HG03565 (cell line): ENCODE measurements at regions not wholly inside any gene's neighbourhood (a gene's known extent, or its start where the extent isn't known, plus 50 kb on each side); places are given as distances from the start of the nearest gene placed in this dataset.
"Not testable (repeated sequence)": the region's sequence is repeated elsewhere in the genome, so short reads cannot be mapped to it uniquely, and the experiment has no call there.

Experiments used
- ATAC-seq: cut with Tn5 transposase; IDR thresholded peaks from one replicate; pipeline ENCODE4 v1.9.1; 2021; ENCODE audit warnings: mild to moderate bottlenecking, moderate library complexity; ENCODE audit not compliant: unreplicated experiment

DNA sequence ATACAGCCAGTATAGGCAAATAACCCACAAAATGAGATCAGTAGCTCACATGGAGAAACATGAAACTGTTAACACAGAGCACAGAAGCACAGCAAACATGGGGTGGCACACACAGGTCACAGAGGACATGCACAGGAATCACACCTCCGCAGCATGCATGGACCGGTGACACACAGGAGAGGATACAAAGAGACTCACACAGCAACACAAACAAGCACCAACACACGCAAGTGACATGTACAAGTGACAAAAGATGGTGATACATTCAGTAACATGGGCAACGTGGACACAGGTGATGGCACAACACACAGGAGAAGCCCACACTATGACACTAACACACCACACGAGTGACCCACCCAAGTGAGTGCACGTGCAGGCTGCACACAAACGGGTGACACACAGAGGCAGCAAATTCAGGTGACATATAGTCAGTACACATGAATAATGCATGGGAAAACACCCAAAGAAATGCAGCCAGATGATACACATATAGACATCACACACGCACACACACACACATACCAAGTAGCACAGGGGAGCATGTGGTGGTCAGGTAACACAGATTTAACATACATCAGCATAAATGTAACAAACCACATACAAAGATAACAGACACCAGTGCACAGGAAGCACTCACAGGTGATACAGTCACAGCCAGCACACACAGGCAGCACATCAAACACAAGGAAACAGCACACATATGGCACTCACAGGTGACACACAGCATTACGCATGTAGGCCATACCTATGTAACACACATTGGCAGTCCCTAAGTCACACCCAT is 216.0 kb upstream of the SFSWAP start:
- no peak for ATAC-seq

DNA sequence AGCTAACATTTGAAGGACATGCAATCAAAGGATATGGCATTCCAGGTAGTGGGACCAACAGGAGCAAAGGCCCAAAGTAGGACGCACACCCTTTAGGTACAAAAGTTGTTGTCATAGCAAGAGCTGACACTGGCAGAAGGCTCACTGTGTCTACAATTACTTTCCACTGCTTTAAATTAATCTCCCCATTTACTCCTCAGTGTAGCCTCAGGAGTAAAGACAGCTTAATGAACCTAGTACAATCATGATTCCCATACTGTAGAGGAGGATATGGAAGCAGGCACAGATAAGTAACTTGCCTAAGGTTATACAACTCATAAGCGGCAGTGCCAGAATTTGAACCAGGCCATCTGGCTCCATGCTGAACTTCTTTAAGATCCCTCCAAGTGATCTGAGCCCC is 212.9 kb upstream of the SFSWAP start:
- ATAC-seq = no peak

DNA sequence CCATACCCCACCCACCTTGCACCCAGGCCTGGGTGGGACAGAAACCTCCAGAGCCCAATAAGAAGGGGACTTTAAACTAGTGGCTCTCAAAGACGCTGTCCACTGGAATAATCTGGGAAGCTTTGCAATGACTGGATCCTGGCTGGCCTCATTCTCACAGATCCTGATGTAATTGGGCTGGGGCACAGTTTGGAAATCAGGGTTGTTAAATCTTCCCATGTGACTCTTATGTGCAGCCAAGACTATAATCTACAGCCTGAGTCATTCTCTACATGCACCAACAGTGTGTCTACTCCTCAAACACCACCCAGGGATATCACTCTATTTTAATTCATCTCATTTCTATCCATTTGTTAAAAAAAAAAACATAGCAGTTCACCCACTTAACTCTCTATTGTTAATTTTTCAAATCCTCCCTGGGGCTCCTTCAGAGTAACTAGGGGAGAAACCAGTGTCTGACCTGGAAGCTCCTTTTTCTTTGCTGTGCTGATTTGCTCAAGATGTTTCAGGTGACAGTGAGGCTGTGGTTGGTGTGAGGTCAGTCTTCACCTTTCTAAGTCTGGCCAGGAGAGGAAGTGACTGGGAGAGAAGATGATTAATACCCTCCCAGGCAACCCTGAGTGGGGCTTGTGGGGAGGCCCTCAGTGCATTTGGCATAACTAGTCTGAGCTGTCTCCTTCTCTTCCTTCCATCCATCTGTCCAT is 211.6 kb upstream of the SFSWAP start:
- peak; percentile 76 for ATAC-seq

DNA sequence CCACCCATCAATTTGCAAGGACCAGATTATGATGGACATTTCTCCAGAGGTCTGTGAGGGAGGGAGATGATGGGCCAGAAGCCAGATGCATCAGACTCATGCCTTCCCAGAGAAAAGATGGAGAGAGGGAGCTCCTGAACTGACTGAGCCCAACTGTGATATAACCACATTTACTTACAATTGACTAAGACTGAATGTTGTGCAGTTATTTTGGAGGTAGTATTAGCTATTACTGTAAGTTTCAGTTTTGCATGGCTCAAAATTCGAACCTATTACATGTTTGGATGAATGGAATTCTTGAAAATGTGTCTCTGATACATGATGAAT is 211.1 kb upstream of the SFSWAP start:
- ATAC-seq = no peak

DNA sequence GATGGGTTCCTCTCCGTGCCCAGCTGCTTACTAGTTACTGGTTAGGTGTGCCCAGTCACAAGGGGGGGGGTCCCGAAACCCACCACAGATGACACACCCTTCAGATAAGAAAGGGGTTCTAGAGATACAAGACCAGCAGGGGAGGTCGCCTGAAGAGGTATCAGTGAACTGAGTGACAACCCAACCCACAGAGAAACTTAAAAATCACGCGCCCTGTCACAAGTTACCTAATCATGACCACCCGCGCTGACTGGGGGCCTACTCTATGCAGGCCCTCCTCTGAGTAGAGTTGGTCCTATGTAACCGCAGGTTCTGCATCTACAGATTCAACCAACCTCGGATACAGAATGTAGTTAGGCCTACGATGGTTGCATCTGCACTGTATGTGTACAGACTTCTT is 210.3 kb upstream of the SFSWAP start:
- ATAC-seq = no peak

DNA sequence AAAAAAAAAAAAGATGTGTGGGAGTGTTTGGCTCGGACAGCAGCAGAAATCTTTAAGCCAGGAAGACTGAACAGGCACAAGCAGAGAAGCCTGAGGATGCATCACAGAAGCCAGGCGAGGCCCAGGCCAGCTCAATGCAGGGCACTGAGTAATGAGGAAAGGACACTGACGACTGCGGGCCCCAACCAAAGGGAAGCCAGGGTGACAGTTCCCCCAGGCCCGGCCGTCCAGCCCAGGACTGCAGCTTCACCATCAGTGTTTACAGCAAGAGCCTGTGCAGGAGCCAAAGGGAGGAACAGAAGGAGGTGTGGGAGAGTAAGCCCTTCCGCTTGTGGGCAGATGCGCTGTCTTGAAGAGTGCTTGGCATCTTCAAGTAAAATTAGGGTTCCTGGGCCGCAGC is 205.3 kb upstream of the SFSWAP start:
- ATAC-seq = no peak

DNA sequence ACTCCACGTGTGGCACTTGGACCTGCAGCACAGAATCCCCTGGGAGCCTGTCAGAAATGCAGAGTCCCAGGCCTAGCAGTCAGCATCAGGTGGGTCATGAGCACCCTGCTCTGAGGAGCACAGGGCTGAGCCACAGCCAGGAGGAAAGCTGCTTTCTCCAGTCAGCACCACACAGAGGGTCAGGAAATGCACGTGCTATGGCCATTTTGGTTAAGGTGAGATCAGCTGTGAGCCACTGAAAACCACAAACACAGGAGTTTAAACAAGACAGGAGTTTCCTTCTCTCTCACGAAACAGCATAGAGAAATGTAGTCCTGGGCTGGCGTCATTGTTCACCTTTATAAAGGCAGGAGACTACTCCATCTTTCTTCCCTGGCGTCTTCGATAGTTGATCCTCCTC is 204.5 kb upstream of the SFSWAP start:
- ATAC-seq = no peak

DNA sequence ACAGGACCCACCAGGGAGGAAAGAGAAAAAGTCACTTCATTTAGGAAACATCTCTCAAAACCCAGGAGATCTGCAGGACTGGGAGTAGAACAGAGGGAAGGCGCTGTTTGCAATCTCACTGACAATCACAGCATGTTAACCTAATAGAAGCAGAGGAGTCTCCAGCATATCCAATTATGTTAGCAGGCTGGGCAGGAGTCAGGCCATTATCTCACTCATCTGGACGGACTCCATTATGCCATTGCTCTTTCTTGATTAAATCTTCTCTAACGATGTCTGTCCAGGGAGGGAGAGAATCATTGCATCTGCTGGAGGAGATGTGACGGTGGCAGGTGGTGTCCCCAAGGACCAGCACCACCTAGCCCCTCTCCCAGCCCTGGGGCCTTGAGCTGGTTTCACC is 203.8 kb upstream of the SFSWAP start:
- no peak for ATAC-seq

DNA sequence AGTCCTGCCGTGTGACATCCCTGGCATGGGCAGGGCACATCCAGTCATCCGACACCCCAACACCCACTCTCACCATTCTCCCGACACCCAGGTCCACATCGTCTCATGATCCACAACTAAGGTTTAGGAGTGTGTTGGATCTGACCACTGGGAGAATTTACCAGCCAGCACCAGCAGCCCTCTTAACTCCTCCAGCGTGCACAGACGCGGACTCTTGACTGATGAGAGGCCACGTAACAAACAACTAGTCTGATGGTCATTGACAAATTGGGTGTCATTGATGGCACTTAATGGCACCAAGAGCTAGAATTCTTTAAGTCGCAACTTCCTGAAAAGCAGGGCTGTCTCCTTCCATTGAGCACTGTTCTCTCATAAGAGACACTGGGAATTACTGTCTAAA is 203.0 kb upstream of the SFSWAP start:
- ATAC-seq = no peak

DNA sequence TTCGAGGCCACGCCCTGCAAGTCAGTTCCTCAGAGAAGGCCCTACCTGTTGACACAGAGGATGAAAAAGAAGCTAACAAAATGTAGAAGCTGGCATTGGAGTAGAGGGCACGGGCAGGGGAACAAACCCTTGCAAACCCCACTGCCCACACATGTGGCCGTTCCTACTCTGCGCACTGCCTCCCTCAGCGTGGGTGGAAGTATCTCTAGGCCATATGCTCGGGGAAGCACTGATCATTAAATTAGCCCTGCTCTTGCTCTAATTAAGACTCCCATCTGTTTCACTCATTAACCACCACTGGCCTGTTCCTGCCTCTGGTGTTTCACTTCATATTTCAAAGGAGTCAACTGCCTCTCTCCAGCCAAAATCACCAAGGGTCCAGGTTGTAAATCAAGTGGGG is 201.2 kb upstream of the SFSWAP start:
- no peak for ATAC-seq

DNA sequence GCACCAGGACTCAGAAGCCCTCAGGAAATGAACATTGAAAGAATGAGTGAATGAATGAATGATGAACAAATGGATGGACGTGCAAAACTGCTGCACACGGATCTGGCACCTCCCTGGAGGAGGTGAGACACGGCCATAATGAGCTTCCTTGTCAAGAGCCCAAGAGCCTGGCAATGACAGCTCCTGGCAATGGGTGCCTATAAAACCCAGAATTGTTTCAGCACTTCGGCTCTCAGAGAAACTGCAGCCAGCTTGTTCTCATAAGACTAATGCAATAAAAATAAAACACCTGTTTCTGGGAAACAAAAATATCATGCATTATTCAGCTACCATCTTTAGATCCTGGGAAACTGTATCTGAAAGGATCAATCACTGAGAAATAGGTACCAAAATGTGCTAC is 200.5 kb upstream of the SFSWAP start:
- no peak for ATAC-seq

DNA sequence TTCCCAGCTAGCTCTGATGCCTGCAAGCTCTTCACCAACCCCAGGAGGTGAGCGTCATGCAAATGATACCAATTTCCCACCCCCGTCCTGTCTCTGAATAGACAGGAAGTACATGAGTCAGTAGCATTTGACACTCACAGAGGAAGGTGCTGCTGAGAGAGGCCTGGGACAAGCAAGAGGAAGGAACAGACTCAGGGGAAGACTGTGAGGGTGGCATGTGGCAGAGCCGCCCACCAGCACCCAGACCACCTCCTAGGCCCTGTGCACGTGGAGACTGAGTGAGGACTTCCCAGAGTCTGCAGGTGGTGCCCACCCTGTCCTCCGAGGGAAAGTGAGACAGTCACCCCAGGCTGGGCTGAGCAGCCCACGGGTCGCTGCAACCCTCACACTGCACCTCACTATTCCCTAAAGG is 199.5 kb upstream of the SFSWAP start:
- ATAC-seq = peak; percentile 99

DNA sequence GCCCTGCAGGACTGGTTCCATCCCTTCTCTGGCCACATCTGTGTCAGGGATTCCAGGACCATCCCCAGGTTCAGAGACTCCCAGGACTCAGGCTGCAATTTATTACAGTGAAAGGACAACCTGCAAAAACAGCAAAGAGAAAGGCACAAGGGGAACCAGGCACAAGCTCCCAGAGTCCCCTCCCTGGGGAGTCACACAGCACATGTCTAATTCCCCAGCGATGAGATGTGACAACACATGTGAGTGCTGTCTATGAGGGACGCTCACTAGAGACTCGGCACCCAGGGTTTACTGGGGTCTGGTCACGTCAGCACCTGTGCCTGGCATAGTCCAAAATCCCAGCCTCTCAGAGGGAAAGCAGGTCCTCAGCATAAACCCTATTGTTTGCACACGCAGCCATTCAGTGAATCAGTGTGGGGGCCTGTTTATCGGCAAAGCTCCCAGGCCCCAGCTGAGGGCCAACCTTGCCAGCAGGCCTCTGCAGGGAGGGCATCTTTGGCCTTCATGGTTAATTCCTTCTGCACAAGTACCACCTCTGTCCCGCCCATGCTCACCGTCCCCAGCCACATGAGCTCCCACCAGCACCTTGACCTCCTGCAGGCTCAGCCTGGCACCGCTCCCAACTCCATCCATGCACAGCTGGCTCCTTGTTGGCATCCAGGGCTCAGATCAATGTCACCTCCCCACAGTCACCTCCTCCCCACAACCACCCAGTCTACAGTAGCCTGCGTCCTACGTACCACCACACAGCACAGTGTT is 198.9 kb upstream of the SFSWAP start:
- no peak for ATAC-seq

DNA sequence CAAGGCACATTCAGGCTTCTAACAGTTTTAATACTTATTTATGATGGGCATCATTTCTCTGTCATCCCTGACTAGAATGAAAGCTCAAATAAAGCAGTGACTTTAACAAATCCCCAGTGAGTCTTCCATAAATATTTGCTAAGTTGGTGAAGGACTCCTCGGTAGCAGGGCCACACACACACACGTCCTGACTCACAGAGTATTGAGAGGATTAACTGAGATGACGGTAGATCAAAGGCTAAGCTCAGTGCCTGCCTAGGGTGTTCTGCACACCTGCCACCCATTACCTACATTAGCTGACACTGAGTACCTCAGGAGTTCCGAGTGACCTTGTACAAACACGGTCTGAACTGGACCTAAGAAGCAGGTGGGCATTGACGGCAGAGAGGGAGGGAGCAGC is 197.3 kb upstream of the SFSWAP start:
- ATAC-seq = no peak

DNA sequence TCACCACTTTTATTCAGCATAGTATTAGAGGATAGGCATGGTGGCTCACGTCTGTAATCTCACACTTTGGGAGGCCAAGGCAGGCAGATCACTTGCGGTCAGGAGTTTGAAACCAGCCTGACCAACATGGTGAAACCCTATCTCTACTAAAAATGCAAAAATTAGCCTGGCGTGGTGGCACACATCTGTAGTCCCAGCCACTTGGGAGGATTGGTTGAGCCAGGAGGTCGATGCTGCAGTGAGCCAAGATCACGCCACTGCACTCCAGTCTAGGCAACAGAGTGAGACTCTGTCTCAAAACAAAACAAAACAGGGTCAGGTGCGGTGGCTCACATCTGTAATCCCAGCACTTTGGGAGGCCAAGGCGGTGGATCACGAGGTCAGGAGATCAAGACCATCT is 190.3 kb upstream of the SFSWAP start:
- not testable (repeated sequence) for ATAC-seq

DNA sequence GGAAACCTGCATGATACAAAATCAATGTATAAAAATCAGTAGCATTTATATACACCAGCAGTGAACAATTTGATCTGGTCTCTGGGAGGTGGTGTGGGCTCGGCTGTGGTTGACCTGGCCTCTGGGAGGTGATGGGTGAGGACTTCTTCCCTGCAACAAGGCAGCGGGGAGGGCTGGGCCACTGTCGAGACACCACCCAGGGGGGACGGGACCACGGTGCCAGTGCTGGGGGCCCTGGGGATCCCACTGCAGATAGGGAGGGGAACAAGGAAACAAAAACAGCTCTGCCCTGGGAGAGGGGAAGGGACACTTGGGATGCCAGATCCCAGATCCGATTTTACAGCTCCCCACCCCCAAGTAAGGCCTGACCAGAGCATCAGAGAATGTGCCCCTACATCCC is 189.6 kb upstream of the SFSWAP start:
- ATAC-seq = no peak

DNA sequence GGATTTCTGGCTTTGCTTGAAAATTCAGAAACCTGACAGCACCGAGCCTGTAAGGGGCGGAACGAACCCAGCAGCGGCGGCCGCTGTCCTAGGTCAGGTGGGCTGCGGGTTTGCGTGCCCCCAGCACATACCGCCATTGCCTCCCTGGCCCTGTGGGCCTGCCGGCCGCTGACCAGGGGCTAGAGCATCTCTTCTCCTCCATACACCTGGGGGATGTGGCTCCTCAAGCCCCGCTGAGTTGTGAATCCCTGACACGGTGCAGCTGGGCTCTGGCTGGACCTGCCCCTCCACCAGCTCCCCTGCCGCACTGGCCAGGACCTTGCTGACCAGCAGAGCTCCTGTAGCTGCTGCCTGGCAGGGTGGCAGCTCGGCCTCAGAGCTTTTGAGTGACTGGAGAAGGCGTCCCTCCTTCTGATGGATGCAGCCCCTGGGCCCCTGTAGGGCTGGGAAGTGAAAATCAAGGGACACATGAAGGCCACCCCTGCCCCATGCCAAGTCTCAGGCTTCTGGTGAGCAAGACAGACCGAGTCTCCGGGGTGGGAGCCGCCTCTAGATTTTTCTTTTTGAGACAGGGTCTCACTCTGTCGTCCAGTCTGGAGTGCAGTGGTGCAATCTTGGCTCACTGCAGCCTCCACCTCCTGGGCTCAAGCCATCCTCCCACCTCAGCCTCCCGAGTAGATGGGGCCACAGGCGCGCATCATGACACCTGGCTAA is 184.9 kb upstream of the SFSWAP start:
- ATAC-seq = no peak

DNA sequence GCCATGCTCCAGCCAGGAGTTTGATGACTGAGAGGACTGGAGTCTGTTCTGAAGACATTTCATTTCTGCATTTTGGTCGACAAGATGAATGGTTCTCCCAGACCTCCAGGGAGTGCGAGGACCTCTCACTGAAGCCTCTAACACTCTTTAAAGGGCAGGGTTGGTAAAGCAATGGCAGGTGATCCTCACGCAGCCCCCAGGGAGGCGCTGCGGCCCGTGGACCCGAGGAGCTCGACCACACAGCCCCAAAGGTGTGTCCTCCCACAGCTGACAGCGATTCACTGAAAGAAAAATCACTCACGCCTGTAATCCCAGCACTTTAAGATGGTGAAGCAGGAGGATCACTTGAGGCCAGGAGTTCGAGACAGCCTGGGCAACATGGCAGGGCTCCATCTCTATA is 183.8 kb upstream of the SFSWAP start:
- ATAC-seq = no peak

DNA sequence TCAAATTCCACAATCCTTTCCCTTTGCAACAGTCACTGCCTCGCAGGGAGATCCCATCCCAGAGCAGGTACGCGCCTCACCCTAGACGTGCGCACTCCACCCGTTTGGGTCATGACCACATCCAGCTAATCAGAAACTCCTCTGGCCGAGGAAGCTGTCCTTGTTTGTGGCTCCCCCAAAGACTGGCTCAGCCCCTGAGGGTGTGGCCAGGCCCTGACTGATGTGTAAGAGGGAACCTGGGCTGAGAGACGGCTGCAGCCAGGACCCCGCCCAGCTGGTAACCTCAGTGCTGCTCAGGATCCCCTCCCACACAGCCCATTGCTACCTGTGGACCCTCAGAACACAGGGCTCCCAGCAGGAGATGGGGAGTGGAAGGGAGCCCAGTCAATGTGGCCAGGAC is 183.2 kb upstream of the SFSWAP start:
- ATAC-seq = no peak

DNA sequence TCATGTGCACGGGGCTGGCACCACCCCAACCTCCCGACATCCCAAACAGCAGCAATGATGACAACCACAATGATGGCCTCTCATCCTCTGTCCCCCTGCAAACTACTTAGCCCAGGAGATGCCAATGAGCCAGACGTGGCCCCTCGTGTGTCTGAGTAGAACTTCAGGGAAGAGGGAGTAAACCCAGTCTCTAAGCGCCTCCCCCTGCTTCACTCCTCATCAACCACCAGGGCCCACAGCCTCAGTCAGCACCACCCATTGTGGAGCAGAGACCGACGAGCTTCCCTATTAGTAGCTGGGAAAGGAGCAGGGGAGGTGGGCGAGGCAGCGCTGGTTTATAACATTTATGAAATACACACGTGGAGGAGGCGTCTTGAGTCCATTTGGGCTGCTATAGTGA is 182.7 kb upstream of the SFSWAP start:
- ATAC-seq = no peak

DNA sequence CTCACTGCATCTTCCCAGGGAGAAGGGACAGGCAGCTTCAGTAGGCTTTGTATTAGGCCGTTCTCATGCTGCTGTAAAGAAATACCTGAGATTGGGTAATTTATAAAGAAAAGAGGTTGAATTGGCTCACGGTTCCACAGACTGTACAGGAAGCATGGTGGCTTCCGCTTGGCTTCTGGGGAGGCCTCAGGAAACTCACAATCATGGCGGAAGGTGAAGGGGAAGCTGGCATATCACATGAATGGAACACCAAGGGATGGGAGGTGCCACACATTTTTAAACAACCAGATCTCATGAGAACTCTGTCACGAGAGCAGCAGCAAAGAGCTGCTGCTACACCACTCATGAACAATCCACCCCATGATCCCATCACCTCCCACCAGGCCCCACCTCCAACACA is 182.2 kb upstream of the SFSWAP start:
- no peak for ATAC-seq
